GM19468 (cell line): ENCODE measurements at regions not wholly inside any gene's neighbourhood (a gene's known extent, or its start where the extent isn't known, plus 50 kb on each side); places are given as distances from the start of the nearest gene placed in this dataset.

Experiments
- ATAC-seq: cut with Tn5 transposase; IDR thresholded peaks from one replicate; pipeline ENCODE4 v1.9.1; 2021; ENCODE audit warnings: mild to moderate bottlenecking, moderate library complexity, moderate number of reproducible peaks; ENCODE audit not compliant: unreplicated experiment; ENCODE audit errors: extremely low read depth

DNA sequence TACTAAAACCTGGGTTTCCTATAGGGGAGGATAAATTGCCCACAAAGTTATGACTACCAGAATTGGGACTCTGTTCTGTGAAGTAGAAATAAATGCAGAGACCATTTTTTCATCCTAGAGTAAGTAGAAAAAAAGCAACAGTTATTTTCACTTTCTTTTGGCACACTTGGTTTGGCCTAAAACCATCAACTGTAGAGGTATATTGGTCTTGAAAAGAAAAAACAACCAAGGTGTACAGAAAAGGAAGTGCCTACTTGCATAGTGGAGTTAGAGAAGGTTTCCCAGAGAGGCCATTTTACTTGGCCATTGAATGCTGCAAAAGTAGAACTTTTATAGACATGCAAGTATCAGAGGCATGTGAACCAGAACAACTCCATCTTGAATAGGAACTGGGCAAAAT, 89.4 kb upstream of the TACR1 start:
- ATAC-seq = peak; percentile 26

DNA sequence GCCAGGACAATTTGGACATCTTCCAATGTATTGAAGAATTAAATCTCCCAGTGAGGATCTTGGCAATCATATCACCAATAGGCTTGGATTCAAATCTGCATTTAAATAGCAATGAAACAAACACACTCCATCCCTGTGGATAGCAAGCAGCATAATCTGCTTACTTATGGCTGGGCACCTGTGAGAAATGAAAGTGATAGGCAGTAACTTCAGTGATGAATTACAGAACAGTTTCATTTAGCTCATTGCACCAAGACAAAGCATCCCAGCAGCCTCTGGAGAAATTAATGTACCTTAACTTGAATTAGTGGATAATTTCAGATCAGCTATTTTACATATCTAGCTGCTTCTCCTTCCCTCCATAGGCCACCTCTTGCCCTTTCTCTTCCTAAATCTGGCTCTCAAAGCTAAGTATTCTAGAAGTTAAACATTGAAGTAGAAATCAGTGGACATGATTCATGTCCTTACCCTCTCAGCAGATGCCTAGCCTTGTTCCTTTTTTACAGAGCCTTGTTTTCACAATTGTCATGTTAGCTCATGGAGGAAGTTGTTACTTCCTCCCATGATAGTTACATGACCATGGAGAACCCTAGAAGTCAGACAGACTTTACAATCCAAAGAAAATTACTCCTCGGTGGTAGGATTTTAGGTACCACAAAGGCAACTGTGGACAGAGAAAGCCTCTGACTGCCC, 88.5 kb upstream of the TACR1 start:
- ATAC-seq = peak; percentile 57

DNA sequence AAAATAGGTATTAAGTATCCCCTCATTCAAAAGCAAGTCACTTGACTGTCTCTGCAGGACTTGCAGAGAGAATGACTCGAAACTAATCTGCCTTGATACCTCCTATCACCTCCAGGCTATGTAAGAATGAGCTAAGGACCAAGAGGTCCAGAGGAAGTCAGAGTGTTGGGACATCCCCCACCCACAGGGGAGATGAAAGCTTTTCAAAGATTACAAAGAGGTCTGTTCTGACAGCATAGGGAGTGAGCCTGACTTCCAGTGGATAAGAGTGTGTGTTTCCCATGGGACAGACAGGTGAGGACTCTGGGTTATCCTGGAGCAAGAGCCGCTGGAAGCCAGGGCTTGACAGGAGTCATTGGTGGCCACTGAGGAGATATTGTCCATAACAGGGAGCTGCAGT, 85.0 kb upstream of the TACR1 start:
- ATAC-seq = no peak

DNA sequence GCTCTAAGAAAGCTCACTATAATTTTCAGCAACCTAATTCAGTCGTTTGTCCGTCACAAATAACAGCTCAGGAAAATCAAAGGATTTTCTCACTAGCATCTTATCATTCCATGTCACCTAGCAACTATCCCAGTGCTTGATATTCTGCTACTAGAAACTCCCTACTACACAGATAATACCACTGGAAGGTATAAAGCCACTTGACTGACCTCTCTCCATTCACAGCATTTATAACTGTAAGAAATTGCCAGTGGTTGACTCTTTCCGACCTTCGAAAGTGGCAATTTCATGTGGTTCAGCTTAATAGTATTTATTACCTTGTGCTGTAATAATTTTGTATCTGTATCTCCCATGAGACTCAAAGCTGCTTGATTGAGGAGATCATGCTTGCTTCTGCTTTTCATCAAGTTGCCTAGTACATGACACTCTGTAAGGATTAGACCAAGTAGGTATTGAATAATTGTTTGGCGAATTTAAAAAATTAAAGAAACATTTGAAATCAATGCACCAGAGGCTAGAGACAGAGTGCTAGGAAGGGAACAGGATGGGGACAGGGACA, 79.6 kb upstream of the TACR1 start:
- no peak for ATAC-seq

DNA sequence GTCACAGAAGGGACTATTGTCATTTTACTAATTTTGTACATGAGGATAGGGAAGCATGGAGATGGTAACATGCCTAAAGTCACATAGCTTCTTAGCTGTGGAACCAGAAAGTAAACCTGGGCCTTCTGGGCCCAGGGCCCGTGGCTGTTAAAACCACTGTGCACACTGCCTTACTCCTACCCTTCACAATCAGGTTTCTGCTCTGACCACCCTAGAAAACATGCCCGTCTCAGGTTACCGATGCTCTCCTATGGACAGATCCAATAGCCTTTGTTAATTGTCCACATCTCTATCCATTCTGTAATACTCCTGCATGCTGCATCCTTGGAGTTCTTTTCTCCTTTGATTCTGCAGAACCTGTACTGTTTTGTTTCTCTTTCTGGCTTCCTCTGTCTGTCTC, 79.0 kb upstream of the TACR1 start:
- ATAC-seq = no peak

DNA sequence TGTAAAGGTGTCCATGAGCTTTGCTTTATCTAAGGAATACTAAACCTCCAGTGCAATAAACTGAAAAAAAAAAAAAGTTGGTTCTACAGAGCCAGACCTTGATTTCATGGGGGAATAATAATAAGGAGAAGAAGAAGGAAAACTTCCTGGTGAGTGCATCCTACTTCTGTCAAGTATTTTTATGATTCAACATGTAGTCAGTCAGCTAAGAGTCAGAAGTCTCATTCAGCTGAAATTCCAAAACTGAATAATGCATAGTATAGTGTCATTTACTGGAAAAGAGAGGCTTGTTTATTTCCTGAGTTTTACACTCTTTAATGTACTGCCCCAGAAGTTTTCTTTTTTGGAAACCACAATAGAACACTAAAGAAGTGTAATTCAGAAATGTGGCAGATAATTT, 77.8 kb upstream of the TACR1 start:
- ATAC-seq = no peak

DNA sequence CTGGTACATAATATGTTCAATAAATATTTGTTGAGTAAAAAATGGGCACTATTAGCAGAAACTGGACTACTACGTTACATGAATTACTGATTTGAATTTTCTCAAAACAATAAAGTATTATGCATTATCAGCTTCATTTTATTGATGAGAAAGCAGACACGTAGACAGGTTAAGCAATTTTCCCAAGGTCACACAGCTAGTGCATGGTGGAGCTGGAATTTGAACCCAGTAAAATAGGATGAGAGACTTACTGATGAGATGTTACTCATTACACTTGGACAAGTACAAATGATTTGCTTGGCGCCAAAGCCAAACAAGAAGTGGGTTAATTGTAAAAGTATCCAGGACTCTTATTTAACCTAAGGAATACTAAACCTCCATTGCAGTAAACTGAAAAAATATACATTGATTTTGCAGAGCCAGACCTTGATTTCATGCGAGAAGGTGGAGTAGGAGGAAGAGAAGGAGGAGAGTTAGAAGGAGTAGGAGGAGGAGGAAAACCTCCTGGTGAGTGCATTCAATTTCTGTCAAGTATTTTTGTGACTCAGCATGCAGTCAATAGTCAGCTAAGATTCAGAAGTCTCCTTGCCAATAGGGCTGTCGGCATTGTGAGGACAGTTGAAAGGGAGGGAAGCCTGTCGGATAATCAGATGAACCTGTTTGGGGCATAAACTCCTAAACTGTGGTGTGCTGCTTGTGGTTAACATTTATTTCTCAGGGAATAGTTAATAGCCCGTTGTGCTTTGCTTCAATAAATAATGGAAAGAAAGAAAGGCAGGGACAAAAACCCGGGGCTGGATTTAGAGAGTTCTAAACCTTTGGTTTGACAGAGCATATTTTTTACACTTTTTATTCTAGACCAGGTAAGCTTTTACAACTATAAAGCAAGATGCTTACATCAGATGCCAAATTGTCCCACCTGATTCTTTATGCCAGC, 77.0 kb upstream of the TACR1 start:
- ATAC-seq = no peak

DNA sequence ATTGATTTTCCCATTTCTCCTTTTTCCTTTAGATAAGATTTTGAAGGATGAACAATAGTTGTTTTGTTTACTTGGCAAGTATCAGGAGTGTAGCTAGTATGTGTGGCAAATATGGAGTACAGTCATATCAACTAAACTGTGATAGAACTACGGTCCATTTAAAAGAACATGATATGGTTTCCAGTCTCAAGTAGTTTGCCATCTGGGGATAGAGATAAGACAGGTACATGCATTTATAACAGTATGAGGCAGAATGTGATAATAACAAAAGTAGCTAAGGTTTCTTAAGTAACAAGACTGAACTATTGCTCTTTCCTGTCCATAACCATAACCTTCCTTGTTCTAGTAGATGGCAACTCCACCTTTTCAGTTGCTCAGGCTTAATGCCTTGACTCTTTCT, 75.6 kb upstream of the TACR1 start:
- ATAC-seq = no peak

DNA sequence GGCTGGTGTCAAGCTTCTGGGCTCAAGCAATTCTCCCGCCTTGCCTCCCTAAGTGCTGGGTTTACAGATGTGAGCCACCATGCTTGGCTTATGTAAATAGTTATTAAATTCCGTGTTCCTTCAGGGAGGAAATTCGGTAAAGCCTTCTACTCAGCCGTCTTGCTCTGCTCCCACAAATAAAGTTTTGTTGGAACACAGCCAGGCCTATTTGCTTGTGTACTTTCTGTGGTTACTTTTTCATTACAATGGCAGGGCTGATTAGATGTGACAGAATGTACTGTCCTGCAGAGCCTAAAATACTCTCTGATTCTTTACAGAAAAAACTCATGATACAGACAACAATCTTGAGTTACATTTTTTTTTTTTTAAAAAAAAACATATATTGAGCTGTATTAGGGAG, 68.8 kb upstream of the TACR1 start:
- no peak for ATAC-seq

DNA sequence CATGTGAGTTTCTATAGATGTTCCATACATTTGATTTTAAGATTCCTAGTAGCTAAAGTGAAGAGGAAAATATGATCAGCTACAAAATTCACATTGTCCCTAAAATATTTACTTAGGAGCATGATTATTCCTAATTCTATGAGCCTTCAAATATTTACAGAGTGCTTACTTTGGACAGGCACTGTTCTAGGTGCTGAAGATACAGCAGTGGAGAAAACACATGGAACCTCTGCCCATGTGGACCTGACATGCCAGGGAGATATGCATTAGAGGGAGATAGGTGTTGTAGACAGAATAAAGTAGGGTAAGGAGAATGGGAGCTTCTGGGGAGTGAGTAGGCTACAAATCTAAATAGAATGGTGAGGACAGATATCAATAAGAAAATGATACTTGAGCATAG, 62.6 kb upstream of the TACR1 start:
- no peak for ATAC-seq

DNA sequence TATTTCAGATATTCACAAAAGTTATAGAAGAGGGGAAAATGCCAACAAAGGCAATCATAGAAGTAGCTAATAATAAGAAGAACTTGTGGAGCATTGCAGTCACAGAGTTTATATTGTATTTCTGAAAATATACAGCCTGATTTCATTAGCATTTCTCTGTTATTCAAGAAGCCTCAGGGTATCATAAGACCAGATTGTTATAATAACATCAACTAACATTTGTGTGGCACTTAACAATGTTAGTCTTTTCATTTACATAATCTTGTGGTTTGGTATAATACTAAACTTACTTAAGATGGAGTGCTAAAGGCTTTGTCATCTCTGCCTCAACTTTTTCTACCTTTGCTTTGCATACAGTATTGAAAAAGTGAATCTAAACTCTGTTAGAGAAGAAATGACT, 61.6 kb upstream of the TACR1 start:
- no peak for ATAC-seq

DNA sequence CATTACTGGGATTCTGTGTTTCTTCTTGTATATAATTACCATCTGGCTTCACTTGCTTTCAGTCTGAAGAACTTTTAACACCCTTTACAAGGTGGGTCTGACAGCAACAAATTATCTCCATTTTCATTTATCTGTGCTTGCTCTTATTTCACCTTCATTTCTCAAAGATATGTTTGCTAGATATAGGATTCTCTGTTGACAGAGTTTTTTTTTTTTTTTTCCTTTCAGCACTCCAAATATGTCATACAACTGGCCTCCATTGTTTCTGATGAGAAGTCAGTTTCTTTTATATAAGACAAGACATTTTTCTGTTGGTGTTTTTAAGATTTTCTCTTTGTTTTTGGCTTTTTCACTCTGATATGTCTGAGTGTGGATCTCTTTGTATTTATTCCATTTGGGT, 59.3 kb upstream of the TACR1 start:
- ATAC-seq = no peak

DNA sequence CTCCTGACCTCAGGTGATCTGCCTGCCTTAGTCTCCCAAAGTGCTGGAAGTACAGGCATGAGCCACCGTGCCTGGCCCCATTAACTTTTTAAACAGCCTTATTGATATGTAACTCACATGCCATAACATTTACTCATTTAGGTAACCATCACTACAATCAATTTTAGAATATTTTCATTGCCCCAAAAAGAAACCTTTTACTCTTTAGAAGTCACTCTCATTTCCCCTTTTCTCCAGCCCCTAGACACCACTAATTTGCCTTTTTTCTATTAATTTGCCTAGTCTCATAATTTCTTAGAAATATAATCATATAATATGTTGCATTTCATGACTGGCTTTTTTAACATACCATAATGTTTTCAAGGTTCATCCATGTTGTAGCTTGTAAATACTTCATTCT, 57.2 kb upstream of the TACR1 start:
- no peak for ATAC-seq

DNA sequence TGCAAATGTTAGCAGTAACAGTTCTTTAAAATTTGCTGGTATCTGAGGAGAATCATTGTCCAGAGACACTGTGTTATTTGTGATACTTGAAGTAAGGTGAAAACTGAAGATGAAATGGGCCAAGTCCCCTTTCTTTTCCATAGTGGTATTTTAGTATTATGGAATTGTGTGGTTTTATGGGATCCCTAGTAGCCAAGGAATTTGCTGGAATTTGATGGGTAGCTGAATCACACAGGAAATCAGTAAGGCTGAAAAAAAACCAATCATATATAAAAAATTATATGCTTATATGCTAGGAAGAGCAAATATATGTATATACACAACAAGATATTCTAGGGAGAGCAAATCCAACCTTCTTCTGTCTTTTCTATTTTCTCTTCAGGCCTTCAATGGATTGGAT, 54.2 kb upstream of the TACR1 start:
- no peak for ATAC-seq

DNA sequence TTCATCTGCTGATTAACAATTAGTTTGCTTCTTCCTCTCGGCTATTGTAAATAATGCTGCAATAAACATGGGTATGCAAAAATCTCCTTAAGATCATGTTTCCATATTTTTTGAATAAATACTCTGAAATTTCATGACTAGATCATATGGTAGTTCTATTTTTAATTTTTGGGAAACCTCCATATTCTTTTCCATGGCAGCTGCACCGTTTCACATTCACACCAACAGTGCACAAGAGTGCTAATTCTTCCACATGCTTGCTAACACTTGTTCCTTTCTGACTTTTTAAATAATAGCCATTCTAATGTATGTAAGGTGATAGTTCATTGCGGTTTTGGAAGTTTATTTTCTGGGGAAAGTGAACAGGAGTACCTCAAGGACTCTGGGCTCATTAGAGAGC, 52.6 kb upstream of the TACR1 start:
- ATAC-seq = no peak
